K562 (cell line): ENCODE measurements at regions not wholly inside any gene's neighbourhood (a gene's known extent, or its start where the extent isn't known, plus 50 kb on each side); places are given as distances from the start of the nearest gene placed in this dataset.

Experiments
- ATAC-seq: fragments of 200-7000 bp; cut with Tn5 transposase; 3 replicates; pipeline ENCODE4 v1.9.1; 2020; ENCODE audit warnings: moderate library complexity
- BruUV-seq: library from RNA; stranded (reverse); fragments of 400-500 nt; replicated peaks from 2 replicates; lab custom pipeline; 2021; lab: Mats Ljungman, UMichigan
- CTCF ChIA-PET: fragments of 300-600 bp; formaldehyde crosslinking; extraction: SDS; loops from one replicate; lab custom pipeline; 2021; ENCODE audit warnings: low intra/inter-chr PET ratio; lab: Yijun Ruan, JAX
- POLR2A ChIA-PET: fragments of 300-600, 350-650 bp; sonication (Branson Sonifier 250); formaldehyde crosslinking; extraction: SDS; loops from one replicate; lab custom pipeline; 2021; ENCODE audit warnings: antibody characterized with exemption, inconsistent platforms; lab: Yijun Ruan, JAX
- DNase-seq, 4 experiments: peaks; one replicate each; pipeline versions ENCODE4 v3.0.0 to v3.0.0-alpha.2; 2011 to 2018; ENCODE audit warnings: low spot score in 3 of 4, mixed read lengths in 3 of 4; ENCODE audit errors: extremely low read depth in 1 of 4
- FAIRE-seq: peaks from 2 replicates; lab custom pipeline; 2011; peaks lifted over from hg19 to GRCh38; lab: Jason Lieb, UNC
- H2AFZ ChIP-seq: 2 replicates; pipeline ENCODE4 v1.6.0; 2011; ENCODE audit warnings: low read depth, low read length, control low read depth, inconsistent platforms
- H3K27ac ChIP-seq: fragments of 200-600 bp; 3 replicates; pipeline ENCODE4 v1.8.0; 2011; ENCODE audit warnings: low read depth, mild to moderate bottlenecking, control low read depth, inconsistent platforms, low read length, moderate library complexity, mixed read lengths; ENCODE audit errors: extremely low read depth
- H3K27me3 ChIP-seq, 2 experiments: fragments of 300-600 bp in 1 of 2; 2 replicates in 1 of 2; 3 replicates in 1 of 2; pipeline versions ENCODE4 v1.6.0 to v1.8.0; 2011; ENCODE audit warnings: inconsistent platforms in 2 of 2, low read length in 2 of 2, mild to moderate bottlenecking in 1 of 2, mixed read lengths in 1 of 2, moderate library complexity in 1 of 2; ENCODE audit not compliant: control insufficient read depth in 2 of 2, insufficient read depth in 2 of 2
- H3K36me3 ChIP-seq: fragments of 300-600 bp; 3 replicates; pipeline ENCODE4 v1.8.0; 2011; ENCODE audit warnings: mild to moderate bottlenecking, low read length, inconsistent platforms; ENCODE audit not compliant: control insufficient read depth, insufficient read depth
- H3K4me1 ChIP-seq, 2 experiments: fragments of 200-600 bp in 1 of 2; replicated peaks in 1 of 2; 2 replicates in 1 of 2; 3 replicates in 1 of 2; pipeline versions ENCODE4 v1.5.1 to v1.8.0; 2011; ENCODE audit warnings: inconsistent platforms in 2 of 2, low read length in 2 of 2, mild to moderate bottlenecking in 1 of 2, mixed read lengths in 1 of 2, moderate library complexity in 1 of 2; ENCODE audit not compliant: control insufficient read depth in 2 of 2, insufficient read depth in 2 of 2
- H3K4me2 ChIP-seq: 2 replicates; pipeline ENCODE4 v1.6.1; 2011; ENCODE audit warnings: low read length, control low read depth, inconsistent platforms, mixed read lengths; ENCODE audit not compliant: insufficient read depth
- H3K4me3 ChIP-seq: fragments of 200-600 bp; sonication (generic), shearing (Covaris generic); 2 replicates; pipeline ENCODE4 v1.5.1; 2016; ENCODE audit warnings: control low read depth, inconsistent platforms
- H3K79me2 ChIP-seq: fragments of 200-600 bp; 3 replicates; pipeline ENCODE4 v1.8.0; 2011; ENCODE audit warnings: low read length, inconsistent platforms; ENCODE audit not compliant: control insufficient read depth, insufficient read depth
- H3K9ac ChIP-seq, 2 experiments: 2 replicates each; pipeline versions ENCODE4 v1.6.0 to v1.6.1; 2011; ENCODE audit warnings: low read depth in 2 of 2, low read length in 2 of 2, control low read depth in 1 of 2, inconsistent platforms in 1 of 2, mild to moderate bottlenecking in 1 of 2, mixed read lengths in 1 of 2; ENCODE audit not compliant: insufficient read depth in 1 of 2
- H3K9me1 ChIP-seq: one replicate; pipeline ENCODE4 v1.6.0; 2011; ENCODE audit warnings: inconsistent platforms, mild to moderate bottlenecking, low read length, moderate library complexity; ENCODE audit not compliant: control insufficient read depth, insufficient read depth
- H3K9me3 ChIP-seq: replicated peaks from 2 replicates; pipeline ENCODE4 v1.5.1; 2011; ENCODE audit warnings: low read depth, low read length, inconsistent platforms; ENCODE audit not compliant: control insufficient read depth, insufficient read depth
- H4K20me1 ChIP-seq: replicated peaks from 2 replicates; pipeline ENCODE4 v1.6.1; 2011; ENCODE audit warnings: low read length, inconsistent platforms, mixed read lengths; ENCODE audit not compliant: control insufficient read depth, insufficient read depth
- CBFA2T2 ChIP-seq: fragments of 450-650 bp; conservative IDR thresholded peaks from 2 replicates; pipeline ENCODE4 v1.6.1; 2017; ENCODE audit warnings: mild to moderate bottlenecking
- ERF ChIP-seq: fragments of 450-650 bp; formaldehyde crosslinking; IDR thresholded peaks from 2 replicates; pipeline ENCODE4 v1.4.0; 2020; ENCODE audit warnings: mild to moderate bottlenecking, mixed read lengths
- HDAC1 ChIP-seq, 2 experiments: fragments of 450-650 bp; IDR thresholded peaks; 2 replicates each; pipeline ENCODE4 v1.6.1; 2016 to 2017; ENCODE audit warnings: inconsistent platforms in 1 of 2, mild to moderate bottlenecking in 1 of 2, moderate library complexity in 1 of 2
- HOXB6 ChIP-seq: fragments of 250-450 bp; sonication (Bioruptor Pico); IDR thresholded peaks from 2 replicates; pipeline ENCODE4 v1.5.1; 2022; ENCODE audit warnings: mild to moderate bottlenecking, borderline replicate concordance
- ILF3 ChIP-seq: fragments of 450-650 bp; IDR thresholded peaks from 2 replicates; pipeline ENCODE4 v1.6.1; 2018; ENCODE audit warnings: antibody characterized with exemption, mild to moderate bottlenecking, moderate library complexity, borderline replicate concordance
- KAT8 ChIP-seq: fragments of 450-650 bp; IDR thresholded peaks from 2 replicates; pipeline ENCODE4 v1.6.1; 2016; ENCODE audit warnings: low read depth, mild to moderate bottlenecking
- SMARCC2 ChIP-seq: fragments of 450-650 bp; IDR thresholded peaks from 2 replicates; pipeline ENCODE4 v1.6.1; 2017; ENCODE audit warnings: antibody characterized with exemption, moderate library complexity, mild to moderate bottlenecking, low read depth
- STAG1 ChIP-seq: sonication (generic); formaldehyde crosslinking; IDR thresholded peaks from 2 replicates; pipeline ENCODE4 v1.5.0; 2020; ENCODE audit warnings: missing genetic modification reagents, borderline replicate concordance
- WHSC1 ChIP-seq: IDR thresholded peaks from one replicate; pipeline ENCODE4 v1.6.1; 2012; ENCODE audit warnings: low read length, control low read depth, inconsistent platforms
- ZNF347 ChIP-seq: fragments of 450-650 bp; formaldehyde crosslinking; IDR thresholded peaks from 2 replicates; pipeline ENCODE4 v1.4.0; 2020; ENCODE audit warnings: low read depth, mild to moderate bottlenecking, moderate library complexity
- ZNF609 ChIP-seq: sonication (generic); formaldehyde crosslinking; IDR thresholded peaks from 2 replicates; pipeline ENCODE4 v1.8.1; 2023; ENCODE audit warnings: missing genetic modification reagents, mild to moderate bottlenecking, borderline replicate concordance
- ZNF76 ChIP-seq: fragments of 250-450 bp; sonication (Bioruptor Pico); IDR thresholded peaks from 2 replicates; pipeline ENCODE4 v1.4.0; 2020; ENCODE audit warnings: mild to moderate bottlenecking, moderate library complexity, borderline replicate concordance
- WGBS: fragments of 100-300 bp; shearing (Covaris generic); methylation state at CpG from one replicate; pipeline ENCODE4 v1.1.6; 2016; ENCODE audit warnings: low coverage, mixed read lengths; ENCODE audit not compliant: insufficient coverage; ENCODE audit errors: missing lambda C conversion rate; 5-methylcytosine and 5-hydroxymethylcytosine counted together
- in situ Hi-C: fragments of 300-500 bp; cut with MboI; formaldehyde crosslinking; loops from 4 replicates; pipeline ENCODE4 v1.15.0; 2018; ENCODE audit warnings: inconsistent platforms, mixed read lengths
- intact Hi-C: fragments of 100-400 bp; cut with micrococcal nuclease; formaldehyde crosslinking; loops from 2 replicates; pipeline ENCODE4 v1.14.2; 2022
- TF ChIP-seq, protein P1 (sequence below): sonication (generic); formaldehyde crosslinking; IDR thresholded peaks from 2 replicates; pipeline ENCODE4 v1.9.0; 2022; ENCODE audit warnings: mild to moderate bottlenecking, missing genetic modification reagents
- TF ChIP-seq, protein P2 (sequence below): fragments of 450-650 bp; formaldehyde crosslinking; IDR thresholded peaks from 2 replicates; pipeline ENCODE4 v1.4.0; 2020; ENCODE audit warnings: mild to moderate bottlenecking, mixed read lengths

DNA sequence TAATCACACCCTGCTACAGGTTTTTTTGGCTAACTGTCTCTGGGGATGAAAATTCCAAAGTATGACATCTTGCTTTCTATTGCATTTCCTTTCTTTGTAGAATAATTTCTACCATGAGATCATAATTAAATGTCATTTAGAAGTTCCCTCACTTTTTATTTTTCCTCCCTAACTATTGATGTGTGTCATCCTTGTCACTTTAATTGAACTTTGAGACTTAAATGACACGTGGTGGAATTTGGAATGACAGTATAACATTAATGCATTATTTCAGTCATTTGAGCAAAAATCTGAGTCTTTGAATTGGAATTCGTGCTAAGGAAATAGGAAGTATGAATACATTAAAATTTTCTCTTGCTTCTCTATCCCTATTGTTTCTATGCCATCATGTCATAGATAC lies 745.4 kb downstream of the PDHA2 start:
- WGBS, result 0% methylated on average over 2 of the region's 2 CpGs
- H2AFZ ChIP-seq, result no peak overlapping the region
- H3K27ac ChIP-seq, result no peak overlapping the region
- in situ Hi-C loops (no loop called here), intact Hi-C loops (no loop called here)
- H3K9me1 ChIP-seq, result no peaks in the 10 kb centered on the region
- H3K79me2 ChIP-seq, result no peaks in the 10 kb centered on the region
- DNase-seq (no peak), FAIRE-seq (no peak), ATAC-seq (no peak)
- H3K27me3 ChIP-seq, result no peaks in the 10 kb centered on the region
- BruUV-seq, result no TSS peak
- H4K20me1 ChIP-seq, result no peaks in the 10 kb centered on the region
- ChIA-PET CTCF (no interaction called here), POLR2A (no interaction called here)
- H3K4me2 ChIP-seq, result no peak overlapping the region
- no peaks in the 10 kb centered on the region for H3K36me3 ChIP-seq
- H3K4me3 ChIP-seq, result no peak overlapping the region
- no peaks in the 10 kb centered on the region; the same call in 1 of the 2 replicates for H3K9me3 ChIP-seq
- H3K9ac ChIP-seq, result no peak overlapping the region
- no peak for TF ChIP-seq ERF
- TF ChIP-seq ILF3, result no peak
- TF ChIP-seq HDAC1 (IDR thresholded peaks at IDR 0.05), result no peak
- TF ChIP-seq, protein P1, sequence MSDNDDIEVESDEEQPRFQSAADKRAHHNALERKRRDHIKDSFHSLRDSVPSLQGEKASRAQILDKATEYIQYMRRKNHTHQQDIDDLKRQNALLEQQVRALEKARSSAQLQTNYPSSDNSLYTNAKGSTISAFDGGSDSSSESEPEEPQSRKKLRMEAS (CRISPR knock-in tag), result no peak
- no peak for TF ChIP-seq CBFA2T2
- no peak for TF ChIP-seq KAT8
- no peak for TF ChIP-seq ZNF76 (CRISPR knock-in tag)
- no peak for TF ChIP-seq STAG1 (CRISPR knock-in tag)
- TF ChIP-seq ZNF347 (CRISPR knock-in tag), result no peak
- no peak for TF ChIP-seq HOXB6
- no peak for TF ChIP-seq SMARCC2
- TF ChIP-seq, protein P2, sequence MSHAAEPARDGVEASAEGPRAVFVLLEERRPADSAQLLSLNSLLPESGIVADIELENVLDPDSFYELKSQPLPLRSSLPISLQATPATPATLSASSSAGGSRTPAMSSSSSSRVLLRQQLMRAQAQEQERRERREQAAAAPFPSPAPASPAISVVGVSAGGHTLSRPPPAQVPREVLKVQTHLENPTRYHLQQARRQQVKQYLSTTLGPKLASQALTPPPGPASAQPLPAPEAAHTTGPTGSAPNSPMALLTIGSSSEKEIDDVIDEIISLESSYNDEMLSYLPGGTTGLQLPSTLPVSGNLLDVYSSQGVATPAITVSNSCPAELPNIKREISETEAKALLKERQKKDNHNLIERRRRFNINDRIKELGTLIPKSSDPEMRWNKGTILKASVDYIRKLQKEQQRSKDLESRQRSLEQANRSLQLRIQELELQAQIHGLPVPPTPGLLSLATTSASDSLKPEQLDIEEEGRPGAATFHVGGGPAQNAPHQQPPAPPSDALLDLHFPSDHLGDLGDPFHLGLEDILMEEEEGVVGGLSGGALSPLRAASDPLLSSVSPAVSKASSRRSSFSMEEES (CRISPR knock-in tag), result no peak
- TF ChIP-seq ZNF609 (CRISPR knock-in tag), result no peak
- TF ChIP-seq WHSC1, result no peak
- H3K4me1 ChIP-seq, result no peaks in the 10 kb centered on the region
